DMS 273 (cell line): ENCODE measurements at regions not wholly inside any gene's neighbourhood (a gene's known extent, or its start where the extent isn't known, plus 50 kb on each side); places are given as distances from the start of the nearest gene placed in this dataset.
"Not testable (repeated sequence)": the region's sequence is repeated elsewhere in the genome, so short reads cannot be mapped to it uniquely, and the experiment has no call there.

ENCODE experiments used
- DNase-seq: peaks from one replicate; lab custom pipeline; 2025; ENCODE audit not compliant: unreplicated experiment; lab: John Stamatoyannopoulos, UW

DNA sequence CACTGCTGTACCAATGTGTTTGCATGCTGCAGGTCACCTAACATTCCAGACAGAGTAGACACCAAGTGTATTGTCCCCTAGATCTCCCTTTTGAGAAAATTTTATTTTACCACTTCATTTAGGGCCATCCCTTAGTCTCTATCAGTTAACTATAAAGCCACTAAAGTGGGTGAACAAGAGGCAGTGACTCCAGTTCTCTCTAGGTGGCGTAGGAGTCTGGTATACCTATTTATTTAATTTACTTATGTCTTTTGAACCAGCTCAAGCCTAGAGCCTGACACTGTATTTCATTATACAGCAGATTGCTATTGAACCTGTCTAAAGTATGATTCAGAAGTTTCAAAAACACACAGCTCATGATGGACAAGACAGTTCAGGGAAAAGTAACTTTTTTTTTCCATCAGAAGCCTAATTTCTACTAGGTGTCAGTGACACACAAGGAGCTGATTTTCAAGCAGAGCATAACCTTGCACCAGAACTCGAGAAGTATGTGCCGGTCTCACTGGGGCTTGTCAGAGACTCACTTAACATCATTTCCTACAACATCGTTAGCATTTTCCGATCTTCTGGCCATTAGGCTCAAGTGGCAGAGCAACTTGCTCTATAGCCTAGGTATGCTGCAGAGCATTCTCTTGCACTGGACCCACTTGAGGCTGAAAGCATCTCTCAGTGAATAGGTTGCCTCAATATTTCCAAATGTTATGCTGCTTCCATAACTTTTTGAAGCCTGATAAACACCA lies 175.4 kb downstream of the CDC14C start:
- peak; percentile 33 for DNase-seq

DNA sequence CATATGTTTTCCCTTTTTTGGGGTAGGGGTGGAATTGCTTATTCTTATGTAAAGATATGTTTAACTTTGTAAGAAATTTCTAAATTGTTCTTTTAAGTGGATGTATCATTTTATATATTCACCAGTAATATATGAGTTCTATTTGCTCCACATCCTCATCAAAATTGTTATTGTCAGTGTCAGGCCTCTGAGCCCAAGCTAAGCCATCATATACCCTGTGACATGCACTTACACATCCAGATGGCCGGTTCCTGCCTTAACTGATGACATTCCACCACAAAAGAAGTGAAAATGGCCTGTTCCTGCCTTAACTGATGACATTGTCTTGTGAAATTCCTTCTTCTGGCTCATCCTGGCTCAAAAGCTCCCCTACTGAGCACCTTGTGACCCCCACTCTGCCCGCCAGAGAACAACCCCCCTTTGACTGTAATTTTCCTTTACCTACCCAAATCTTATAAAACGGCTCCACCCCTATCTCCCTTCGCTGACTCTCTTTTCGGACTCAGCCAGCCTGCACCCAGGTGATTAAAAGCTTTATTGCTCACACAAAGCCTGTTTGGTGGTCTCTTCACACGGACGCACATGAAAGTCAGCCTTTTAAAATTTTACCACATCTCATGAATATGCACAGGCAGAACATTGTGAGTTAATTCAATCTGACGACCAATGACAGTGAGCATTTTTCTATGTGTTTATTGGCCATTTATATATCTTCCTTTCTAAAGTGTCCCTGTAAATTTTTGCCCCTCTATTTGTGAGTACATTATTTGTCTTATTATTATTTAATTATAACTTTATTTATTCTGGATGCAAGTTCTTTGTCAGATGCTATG lies 176.8 kb downstream of the CDC14C start:
- DNase-seq, result not testable (repeated sequence)

DNA sequence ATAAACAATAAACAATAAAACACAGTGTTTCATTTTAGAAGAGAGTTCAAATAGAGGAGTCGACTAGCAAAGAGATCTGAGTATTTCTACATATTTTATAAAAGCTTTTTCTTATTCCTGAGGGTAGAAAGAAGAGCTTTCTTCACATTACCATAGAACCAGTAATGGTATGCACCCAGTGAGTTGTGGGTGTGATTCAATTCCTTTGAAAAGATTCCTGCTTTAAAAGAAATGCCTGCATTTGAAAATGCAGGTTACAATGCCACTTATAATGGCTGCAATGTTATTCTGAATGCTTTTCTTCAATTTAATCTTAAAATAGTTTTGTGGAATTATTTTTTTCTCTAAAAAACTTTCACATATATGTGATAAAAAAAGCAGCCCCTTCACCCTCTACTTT lies 178.1 kb downstream of the CDC14C start:
- no peak for DNase-seq

DNA sequence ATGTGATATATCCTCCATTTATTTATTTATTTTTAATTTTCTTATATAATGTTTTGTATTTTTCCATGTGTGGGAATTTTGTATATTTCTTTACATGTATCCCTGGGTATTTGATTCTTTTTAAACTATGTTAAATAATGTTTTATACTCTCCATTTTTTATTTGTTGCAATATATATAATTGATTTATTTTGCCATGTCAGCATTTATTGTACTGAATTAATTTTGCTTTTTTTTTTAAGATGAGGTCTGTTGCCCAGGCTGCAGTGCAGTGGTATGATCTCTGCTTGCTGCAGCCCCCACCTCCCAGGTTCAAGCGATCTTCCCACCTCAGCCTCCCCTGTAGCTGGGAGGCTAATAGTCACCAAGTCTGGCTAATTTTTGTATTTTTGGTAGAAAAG lies 187.4 kb downstream of the CDC14C start:
- DNase-seq, result no peak

DNA sequence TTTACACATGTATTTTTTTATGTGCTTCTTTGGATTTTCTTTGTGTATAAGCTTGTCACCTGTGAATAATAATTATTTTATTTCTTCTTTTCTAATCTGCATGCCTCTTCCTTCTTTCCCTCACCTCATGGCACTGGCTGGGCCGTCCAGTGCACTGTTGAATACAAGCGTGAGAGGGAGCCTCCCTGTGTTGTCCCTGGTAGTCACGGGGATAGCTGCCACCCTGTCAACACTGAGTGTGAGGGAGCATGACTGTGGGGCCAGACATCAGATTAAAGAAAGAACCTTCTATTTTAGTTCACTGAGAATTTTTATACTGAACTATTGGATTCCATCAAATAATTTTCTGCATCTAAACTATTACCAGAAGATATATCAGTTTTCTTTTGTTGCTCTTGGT lies 187.9 kb downstream of the CDC14C start:
- DNase-seq, result no peak

DNA sequence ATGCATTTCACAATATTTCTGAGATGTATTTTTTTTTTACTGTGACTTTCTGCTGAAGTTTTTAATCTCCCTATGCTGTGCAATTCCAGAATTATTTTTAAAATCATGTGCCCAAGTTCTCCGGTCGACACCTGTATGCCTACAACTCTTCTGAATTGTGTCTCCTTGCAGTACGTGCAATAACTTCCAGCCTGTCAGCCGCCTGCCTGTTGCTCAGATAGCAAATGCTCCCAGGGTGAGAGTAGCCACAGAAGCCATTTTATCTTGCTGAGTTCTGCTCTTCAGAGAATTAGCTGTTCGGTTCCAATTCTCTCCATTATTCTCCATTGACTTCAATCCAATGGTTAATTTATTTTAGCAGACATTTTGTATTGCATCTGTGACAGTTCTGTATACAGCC lies 188.3 kb downstream of the CDC14C start:
- no peak for DNase-seq

DNA sequence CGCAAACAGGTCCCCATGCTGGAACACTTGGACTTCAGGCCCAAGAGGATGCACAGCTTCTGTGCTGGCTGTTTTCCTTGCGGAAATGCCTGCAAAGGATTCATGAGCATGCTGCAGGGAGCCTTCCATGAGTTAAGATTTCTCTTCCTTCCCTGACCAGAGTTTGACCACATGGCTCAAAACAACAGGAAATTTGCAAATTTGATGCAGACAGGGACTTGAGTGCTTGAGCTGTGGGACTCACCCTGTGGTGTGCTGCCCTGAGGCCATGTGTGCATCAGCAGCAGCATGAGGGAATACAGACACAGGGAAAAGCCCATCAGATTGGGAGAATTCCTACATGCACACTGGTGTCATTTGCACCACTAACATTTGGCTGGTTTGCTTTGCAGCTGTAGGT lies 195.4 kb downstream of the CDC14C start:
- no peak for DNase-seq

DNA sequence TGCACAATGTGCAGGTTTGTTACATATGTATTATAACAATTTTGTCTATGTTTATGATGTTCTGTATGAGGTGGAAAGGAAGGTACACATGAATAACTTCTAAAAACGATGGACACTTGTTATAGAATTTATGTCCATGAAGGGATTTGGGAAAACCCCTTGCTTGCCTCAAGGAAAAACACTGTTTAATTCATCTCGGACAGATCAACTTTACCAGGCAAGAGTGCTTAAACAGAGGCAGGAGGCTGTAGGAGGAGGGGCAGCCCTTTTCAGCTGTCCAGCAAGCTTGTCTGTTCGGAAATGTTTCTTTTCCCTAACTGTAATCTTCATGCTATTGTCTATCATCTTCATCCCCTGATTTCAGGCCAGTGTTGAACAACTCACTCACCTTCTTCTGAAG lies 200.9 kb downstream of the CDC14C start:
- no peak for DNase-seq

DNA sequence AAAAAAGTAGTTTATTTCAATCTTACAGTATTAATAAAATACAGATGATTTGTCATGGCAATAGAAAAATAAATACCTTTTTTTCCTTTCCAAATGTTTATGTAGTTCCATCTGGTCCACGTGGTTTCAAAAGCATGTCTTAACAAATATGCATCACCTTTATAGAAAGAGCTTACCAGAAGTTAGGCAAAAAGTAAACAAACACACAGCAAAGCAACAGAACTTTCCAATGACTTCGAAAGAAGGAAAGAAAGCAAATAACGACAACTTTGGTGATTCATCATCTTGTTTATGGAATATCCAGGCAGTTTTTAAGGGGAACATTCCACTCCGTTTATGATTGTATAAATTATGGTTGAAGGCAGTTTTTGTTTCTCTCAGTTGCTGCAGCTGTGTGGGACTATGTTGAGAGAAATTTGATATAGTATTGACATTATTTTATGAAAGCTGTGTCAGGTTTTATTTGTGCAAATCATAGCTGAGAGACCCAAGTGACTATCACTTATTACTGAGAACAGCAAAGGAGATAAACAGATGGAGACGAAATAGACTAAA lies 203.1 kb downstream of the CDC14C start:
- no peak for DNase-seq

DNA sequence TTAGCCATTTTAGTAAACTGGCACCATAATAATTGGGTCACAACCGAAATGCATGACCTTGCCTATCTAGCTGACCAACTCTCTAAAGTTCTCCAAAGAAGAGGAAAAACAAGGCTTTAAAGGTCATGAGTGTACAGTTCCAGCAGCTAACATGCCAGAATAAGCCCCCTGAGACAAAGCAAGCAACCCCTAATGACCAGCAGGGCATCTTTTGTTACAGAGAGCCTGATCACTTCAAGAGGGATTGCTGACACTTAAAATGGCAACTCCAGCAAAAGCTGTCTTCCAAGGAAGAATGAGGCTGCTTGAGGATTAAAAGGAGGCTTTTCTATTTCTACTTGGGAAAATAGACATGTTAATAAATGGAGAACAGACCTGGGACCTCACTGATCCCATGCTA lies 213.6 kb downstream of the CDC14C start:
- no peak for DNase-seq

DNA sequence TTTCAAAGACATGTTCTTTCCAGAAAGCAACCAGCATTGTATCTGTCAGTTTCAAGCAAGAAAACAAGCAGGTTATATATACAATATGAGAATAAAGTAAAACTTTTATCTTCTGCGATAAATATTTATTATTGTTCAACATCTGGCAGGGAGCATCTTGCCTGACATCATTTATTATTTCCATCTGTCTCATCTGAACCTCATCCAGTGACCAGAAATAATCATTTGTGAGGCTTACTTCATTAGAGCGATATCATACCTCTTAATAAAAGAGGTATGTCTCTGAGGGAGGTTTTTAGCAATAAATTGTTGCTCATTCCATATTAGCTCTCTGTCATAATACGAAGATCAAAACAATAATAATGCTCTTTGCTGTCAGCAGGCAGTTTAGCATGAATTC lies 226.1 kb downstream of the CDC14C start:
- no peak for DNase-seq

DNA sequence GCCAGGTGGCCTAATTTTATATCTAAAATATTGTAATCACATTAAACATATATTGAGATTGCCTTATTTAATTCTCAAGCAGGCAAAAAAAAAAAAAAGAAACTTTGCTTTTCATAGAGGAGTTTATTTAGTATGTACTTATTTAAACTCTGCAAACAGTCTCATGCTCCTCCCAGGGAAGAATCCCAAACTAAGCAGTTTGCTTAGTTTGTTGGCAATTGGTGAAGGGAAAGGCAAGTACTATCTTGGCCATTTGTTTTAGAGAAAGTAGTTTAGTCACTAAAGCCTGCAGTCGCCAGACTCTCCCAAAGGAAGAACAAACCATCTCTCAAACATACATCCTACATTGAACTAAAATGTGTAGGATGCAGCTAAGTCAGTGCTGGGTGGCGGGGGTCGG lies 226.8 kb downstream of the CDC14C start:
- no peak for DNase-seq

DNA sequence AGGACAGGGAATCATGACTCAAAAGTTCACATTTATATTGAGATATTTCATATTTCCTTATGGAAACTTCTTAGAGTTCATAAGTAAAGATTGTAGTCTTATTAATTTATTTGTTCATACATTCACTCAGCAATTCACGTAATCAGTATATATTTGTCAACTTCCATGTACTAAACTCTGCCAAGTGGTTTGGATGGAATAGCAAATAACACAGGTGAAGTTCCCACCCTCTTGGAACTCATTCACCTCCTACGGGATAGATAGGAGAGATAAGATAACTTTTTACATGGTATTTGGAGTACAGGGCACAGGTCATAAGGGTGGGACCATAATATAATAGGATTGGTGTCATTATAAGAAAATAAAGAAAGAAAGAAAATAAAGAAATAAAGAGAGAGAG lies 234.0 kb downstream of the CDC14C start:
- DNase-seq, result no peak

DNA sequence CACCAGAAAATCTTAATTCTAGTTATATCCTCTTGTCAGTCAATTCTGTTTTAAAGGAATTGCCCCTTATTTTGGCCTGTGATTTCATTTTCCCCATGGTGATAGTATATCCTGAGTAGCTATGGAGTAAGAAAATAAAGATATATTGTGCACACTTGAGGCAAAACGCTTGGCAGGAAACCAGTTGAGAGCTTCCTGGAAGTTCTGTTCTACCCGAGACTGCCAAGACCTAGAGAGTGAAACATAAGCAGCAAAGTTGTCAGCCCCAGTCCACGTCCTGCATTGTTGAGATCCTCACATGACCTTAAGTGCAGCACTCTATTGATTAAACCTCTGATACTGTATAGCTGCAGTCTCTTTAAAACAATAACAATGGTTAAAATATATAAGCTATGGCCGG lies 235.2 kb downstream of the CDC14C start:
- no peak for DNase-seq

DNA sequence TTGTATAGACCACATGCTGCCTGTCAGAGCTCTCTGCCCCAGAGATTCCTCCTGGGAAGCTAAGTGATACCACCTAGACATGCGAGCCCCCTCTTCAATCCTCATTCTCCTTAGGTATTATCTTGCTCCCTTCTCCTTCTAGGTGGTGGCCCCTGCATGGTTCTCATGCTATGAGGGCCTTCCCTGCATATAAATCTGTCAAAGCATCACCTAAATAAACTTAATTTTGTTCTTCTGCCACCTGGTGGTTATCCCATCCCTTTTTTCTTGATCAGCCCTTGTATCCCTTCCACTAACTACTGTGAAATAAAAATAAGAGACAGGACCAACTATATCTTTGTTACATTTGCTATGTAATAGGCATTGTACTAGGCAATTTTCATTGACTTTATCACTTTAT lies 242.1 kb downstream of the CDC14C start:
- peak; percentile 24 for DNase-seq

DNA sequence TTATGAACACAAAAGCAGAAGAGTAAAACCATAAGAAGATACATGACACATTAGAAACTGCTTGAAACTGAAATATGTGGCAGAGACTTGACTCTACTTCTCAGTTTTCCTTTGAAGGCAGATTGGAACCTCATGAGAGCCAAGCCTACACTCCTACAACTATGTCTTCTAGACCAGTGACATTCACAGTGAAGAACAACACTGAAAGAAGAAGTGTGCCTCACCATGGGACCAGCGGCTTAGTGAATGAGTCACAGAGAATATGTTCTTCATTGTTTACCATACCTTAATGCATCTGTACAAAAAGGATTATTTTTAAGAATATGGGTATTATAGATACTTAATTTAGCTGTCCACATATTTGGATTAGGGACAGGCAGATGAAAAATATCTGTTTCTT lies 248.3 kb downstream of the CDC14C start:
- no peak for DNase-seq

DNA sequence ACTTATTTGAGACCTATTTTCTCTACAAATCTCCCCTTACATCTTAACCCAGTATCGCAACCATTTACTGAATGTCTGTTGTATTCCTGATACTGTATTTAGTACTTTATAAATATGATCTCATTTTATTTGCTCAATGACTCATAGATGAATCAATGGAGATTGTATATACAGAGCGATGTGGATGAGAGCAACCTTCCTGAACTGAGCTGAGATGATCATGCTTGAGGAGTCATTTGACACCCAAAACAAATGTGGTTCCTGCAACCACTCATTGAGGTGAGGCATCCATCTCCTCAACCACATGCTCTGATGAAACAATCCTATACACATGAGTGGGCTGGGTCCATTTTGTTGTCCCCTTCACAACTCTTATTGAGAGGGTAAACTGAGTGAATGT lies 250.0 kb downstream of the CDC14C start:
- DNase-seq, result no peak

DNA sequence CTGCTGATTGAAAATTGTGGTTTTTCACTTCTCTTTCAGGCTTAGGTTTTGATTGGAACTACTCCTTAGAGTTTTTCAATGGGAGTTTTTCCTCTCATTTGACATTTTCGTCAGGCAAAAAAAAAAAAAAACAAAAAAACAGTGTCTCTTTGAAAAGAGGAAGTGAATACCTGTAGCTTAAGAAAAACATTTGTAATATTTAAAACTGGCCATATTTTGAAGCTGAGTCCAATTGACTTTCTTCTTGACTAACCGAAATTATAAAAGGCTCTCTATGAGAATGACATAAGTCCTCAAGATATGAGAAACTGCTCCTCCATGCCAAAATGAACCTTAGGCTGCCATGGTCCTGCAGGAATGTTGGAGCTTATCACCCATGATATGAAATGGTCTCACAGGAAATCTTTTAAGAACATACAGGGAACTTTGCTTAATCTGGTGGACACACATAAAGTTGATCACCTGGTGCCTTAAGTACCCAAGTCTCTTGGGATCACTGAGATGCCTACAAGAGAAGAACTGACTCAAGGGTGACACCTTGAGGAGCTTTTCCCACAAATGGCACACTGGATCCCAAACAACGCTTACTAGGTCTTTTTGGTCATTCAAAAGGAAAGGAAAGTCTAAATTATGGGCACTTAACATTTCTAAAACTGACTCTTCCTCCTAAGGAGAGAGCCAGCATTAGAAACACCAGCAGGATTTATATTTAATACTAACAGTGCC lies 263.4 kb downstream of the CDC14C start:
- DNase-seq, result peak; percentile 4

DNA sequence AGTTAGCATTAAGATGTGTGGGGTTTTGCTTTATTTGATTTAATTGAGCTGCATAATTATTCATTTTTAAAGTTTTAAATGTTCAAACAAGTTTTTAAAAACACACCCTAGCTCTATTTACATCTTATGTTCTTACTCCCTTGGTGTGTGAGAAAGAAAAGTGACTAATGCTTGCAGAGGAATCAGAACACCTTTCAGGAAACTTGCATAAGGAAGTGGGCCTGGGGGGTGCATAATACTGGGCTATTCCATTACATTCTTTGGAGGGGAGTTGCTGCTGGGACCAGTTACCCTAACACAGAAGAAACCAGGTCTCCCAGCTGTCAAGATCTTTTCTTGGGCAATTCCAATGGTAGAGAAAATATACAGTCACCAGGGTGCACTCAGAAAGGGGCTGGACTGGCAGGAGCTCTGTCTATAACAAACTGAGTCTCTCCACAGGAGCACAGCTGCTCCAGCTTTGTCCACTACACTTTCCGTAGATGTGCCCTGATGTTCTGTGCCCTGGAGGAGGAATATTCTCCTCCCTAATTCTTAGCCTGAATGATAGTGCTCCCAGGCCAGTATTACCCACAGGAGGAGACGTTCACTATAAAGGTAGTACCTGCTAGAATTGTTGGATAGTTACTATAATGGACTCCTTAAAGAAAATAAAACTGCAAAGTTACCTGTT lies 304.2 kb downstream of the CDC14C start:
- no peak for DNase-seq

DNA sequence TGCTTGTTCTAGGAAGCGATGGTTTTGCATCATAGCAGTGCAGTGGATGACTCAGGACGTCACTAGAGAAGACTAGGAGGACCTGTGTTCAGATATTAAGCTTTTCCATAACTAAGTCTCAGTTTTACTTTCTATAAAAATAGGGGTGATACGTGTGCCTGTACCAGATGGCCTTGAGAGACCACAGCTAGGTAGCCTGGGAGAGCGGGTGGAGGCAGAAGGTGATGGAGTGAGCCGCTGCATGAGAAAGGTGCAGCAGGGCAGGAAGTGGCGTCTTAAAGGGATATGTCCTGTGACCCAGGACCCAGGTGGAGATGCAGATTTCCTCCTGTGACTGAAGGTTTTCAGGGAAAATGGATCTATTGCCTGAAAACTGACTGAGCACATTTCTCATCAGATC lies 304.9 kb downstream of the CDC14C start:
- no peak for DNase-seq

DNA sequence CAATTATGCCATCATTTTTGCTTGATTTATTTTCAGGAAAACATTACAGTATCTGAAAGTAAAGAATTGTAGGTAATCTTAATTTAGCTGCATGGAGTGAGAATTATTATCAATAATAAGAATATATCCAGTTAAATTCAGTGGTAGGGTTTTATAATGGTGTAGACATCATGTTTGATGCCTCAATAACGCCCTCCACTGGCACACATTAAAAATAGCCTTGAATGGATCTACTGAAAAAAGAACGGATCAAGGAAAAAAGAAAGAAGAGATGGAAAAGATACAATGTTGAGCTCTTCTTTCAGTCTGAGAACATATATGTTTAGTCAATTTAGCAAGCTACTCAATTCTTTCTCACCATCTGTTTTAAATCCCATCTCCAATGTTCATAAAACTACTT lies 319.2 kb downstream of the CDC14C start:
- no peak for DNase-seq
